Mesenchymal stem cell (in vitro differentiated cells and primary cell): ENCODE measurements at regions not wholly inside any gene's neighbourhood (a gene's known extent, or its start where the extent isn't known, plus 50 kb on each side); places are given as distances from the start of the nearest gene placed in this dataset.

Source experiments
- DNase-seq: peaks from one replicate; pipeline ENCODE4 v3.0.0-alpha.2; 2013
- H2AFZ ChIP-seq: one replicate; pipeline ENCODE4 v1.6.1; 2013; ENCODE audit warnings: low read depth, mild to moderate bottlenecking, control low read depth, inconsistent platforms, low read length, moderate library complexity
- H2AK5ac ChIP-seq: 2 replicates; pipeline ENCODE4 v1.6.1; 2013; ENCODE audit warnings: low read length, moderate library complexity, mild to moderate bottlenecking, inconsistent platforms; ENCODE audit not compliant: severe bottlenecking
- H2BK120ac ChIP-seq: one replicate; pipeline ENCODE4 v1.6.1; 2013; ENCODE audit warnings: low read depth, mild to moderate bottlenecking, inconsistent platforms, low read length, moderate library complexity
- H2BK12ac ChIP-seq, 2 experiments: one replicate each; pipeline ENCODE4 v1.6.1; 2013; ENCODE audit warnings: inconsistent platforms in 2 of 2, low read length in 2 of 2, mild to moderate bottlenecking in 2 of 2, moderate library complexity in 2 of 2, control low read depth in 1 of 2
- H2BK15ac ChIP-seq: one replicate; pipeline ENCODE4 v1.6.1; 2013; ENCODE audit warnings: mild to moderate bottlenecking, low read depth, inconsistent platforms; ENCODE audit not compliant: poor library complexity, severe bottlenecking
- H2BK5ac ChIP-seq: 2 replicates; pipeline ENCODE4 v1.6.1; 2013; ENCODE audit warnings: low read depth, mild to moderate bottlenecking, low read length, control low read depth, inconsistent platforms; ENCODE audit not compliant: poor library complexity, severe bottlenecking
- H3K14ac ChIP-seq, 2 experiments: one replicate each; pipeline ENCODE4 v1.6.1; 2013; ENCODE audit warnings: inconsistent platforms in 2 of 2, low read length in 2 of 2, control low read depth in 1 of 2, mild to moderate bottlenecking in 1 of 2, moderate library complexity in 1 of 2
- H3K18ac ChIP-seq, 2 experiments: one replicate each; pipeline ENCODE4 v1.6.1; 2013; ENCODE audit warnings: inconsistent platforms in 2 of 2, low read length in 2 of 2, control low read depth in 1 of 2, low read depth in 1 of 2, mild to moderate bottlenecking in 1 of 2
- H3K23ac ChIP-seq, 2 experiments: one replicate each; pipeline ENCODE4 v1.6.1; 2013; ENCODE audit warnings: inconsistent platforms in 2 of 2, low read length in 2 of 2, mild to moderate bottlenecking in 2 of 2, moderate library complexity in 2 of 2, control low read depth in 1 of 2
- H3K27ac ChIP-seq: 2 replicates; pipeline ENCODE4 v1.5.1; 2013; ENCODE audit warnings: mild to moderate bottlenecking, moderate library complexity, low read length, control low read depth, inconsistent platforms; ENCODE audit not compliant: poor library complexity, severe bottlenecking
- H3K27me3 ChIP-seq, 2 experiments: 2 replicates each; pipeline versions ENCODE4 v1.6.1 to v1.7.0; 2013; ENCODE audit warnings: low read length in 2 of 2, mild to moderate bottlenecking in 2 of 2, moderate library complexity in 2 of 2, control low read depth in 1 of 2, inconsistent platforms in 1 of 2; ENCODE audit not compliant: control insufficient read depth in 1 of 2, insufficient read depth in 1 of 2
- H3K36me3 ChIP-seq, 2 experiments: 2 replicates each; pipeline versions ENCODE4 v1.6.1 to v1.7.0; 2013; ENCODE audit warnings: low read length in 2 of 2, control low read depth in 1 of 2, inconsistent platforms in 1 of 2, low read depth in 1 of 2, mild to moderate bottlenecking in 1 of 2; ENCODE audit not compliant: insufficient read depth in 2 of 2, control insufficient read depth in 1 of 2
- H3K4ac ChIP-seq, 2 experiments: one replicate each; pipeline ENCODE4 v1.6.1; 2013; ENCODE audit warnings: inconsistent platforms in 2 of 2, low read length in 2 of 2, mild to moderate bottlenecking in 2 of 2, moderate library complexity in 2 of 2, control low read depth in 1 of 2, low read depth in 1 of 2
- H3K4me1 ChIP-seq: 2 replicates; pipeline ENCODE4 v1.6.1; 2013; ENCODE audit warnings: low read depth, low read length, control low read depth; ENCODE audit not compliant: control insufficient read depth, insufficient read depth
- H3K4me2 ChIP-seq: 2 replicates; pipeline ENCODE4 v1.6.1; 2013; ENCODE audit warnings: low read length, mild to moderate bottlenecking, inconsistent platforms; ENCODE audit not compliant: poor library complexity, severe bottlenecking
- H3K4me3 ChIP-seq, 2 experiments: 2 replicates each; pipeline versions ENCODE4 v1.5.1 to v1.7.0; 2013; ENCODE audit warnings: low read length in 2 of 2, mild to moderate bottlenecking in 2 of 2, control low read depth in 1 of 2, low read depth in 1 of 2; ENCODE audit not compliant: insufficient read depth in 1 of 2
- H3K79me1 ChIP-seq: replicated peaks from 2 replicates; pipeline ENCODE4 v1.6.1; 2013; ENCODE audit warnings: mild to moderate bottlenecking, control low read depth, low read length, inconsistent platforms; ENCODE audit not compliant: poor library complexity, severe bottlenecking
- H3K9ac ChIP-seq: 2 replicates; pipeline ENCODE4 v1.7.0; 2013; ENCODE audit warnings: mild to moderate bottlenecking, low read length, moderate library complexity
- H3K9me3 ChIP-seq: 2 replicates; pipeline ENCODE4 v1.7.0; 2013; ENCODE audit warnings: mild to moderate bottlenecking, low read length; ENCODE audit not compliant: control insufficient read depth
- H4K8ac ChIP-seq: one replicate; pipeline ENCODE4 v1.6.1; 2013; ENCODE audit warnings: inconsistent platforms, mild to moderate bottlenecking, low read length, moderate library complexity
- H4K91ac ChIP-seq: one replicate; pipeline ENCODE4 v1.6.1; 2013; ENCODE audit warnings: mild to moderate bottlenecking, low read length, inconsistent platforms
- WGBS: methylation state at CpG from one replicate; pipeline ENCODE4 v1.1.7; 2013; ENCODE audit warnings: mixed read lengths; 5-methylcytosine and 5-hydroxymethylcytosine counted together

- H2BK15ac ChIP-seq = no peak overlapping the region
- WGBS = 72% methylated on average over 4 of the region's 5 CpGs
- H3K36me3 ChIP-seq = no peaks in the 10 kb centered on the region
- no peak overlapping the region for H2AFZ ChIP-seq
- peaks cover 6% of the 10 kb centered on the region for H3K4me1 ChIP-seq
- no peaks in the 10 kb centered on the region for H3K79me1 ChIP-seq
- H3K23ac ChIP-seq = no peak overlapping the region
- no peak overlapping the region for H3K18ac ChIP-seq
- H4K91ac ChIP-seq = no peak overlapping the region
- H3K9ac ChIP-seq = no peak overlapping the region
- no peak overlapping the region for H3K27ac ChIP-seq
- no peak overlapping the region for H4K8ac ChIP-seq
- no peaks in the 10 kb centered on the region for H3K9me3 ChIP-seq
- no peak overlapping the region for H2BK120ac ChIP-seq
- no peak overlapping the region for H3K14ac ChIP-seq
- H3K4ac ChIP-seq = no peak overlapping the region
- no peak overlapping the region for H2BK5ac ChIP-seq
- no peaks in the 10 kb centered on the region for H3K27me3 ChIP-seq
- H2AK5ac ChIP-seq = no peak overlapping the region
- H2BK12ac ChIP-seq = peak overlapping the region in 1 of 2 experiments; percentile 15
- DNase-seq = peak; percentile 46
- H3K4me2 ChIP-seq = no peak overlapping the region
- no peak overlapping the region for H3K4me3 ChIP-seq
Observed at GRCh38 chr14:51593397-51593796, 58.3 kb upstream of the FRMD6 start.

- Histone ChIP-seq H4K91ac (no peak overlapping the region), H3K79me1 (peaks cover 2% of the 10 kb centered on the region), H3K4ac (no peak overlapping the region), H2BK12ac (no peak overlapping the region), H3K18ac (no peak overlapping the region), H3K9ac (no peak overlapping the region), H3K4me2 (no peak overlapping the region), H4K8ac (no peak overlapping the region), H2BK5ac (no peak overlapping the region), H3K36me3 (no peaks in the 10 kb centered on the region), H3K4me1 (peaks cover 6% of the 10 kb centered on the region), H3K27me3 (no peaks in the 10 kb centered on the region), H2BK120ac (no peak overlapping the region), H2AK5ac (no peak overlapping the region), H2BK15ac (no peak overlapping the region), H3K4me3 (no peak overlapping the region), H3K23ac (no peak overlapping the region), H2AFZ (no peak overlapping the region), H3K27ac (peak overlapping the region; percentile 28), H3K14ac (no peak overlapping the region), H3K9me3 (no peaks in the 10 kb centered on the region)
- no peak for DNase-seq
- no CpG with 5 or more reads among the region's 3 CpGs for WGBS
Observed at GRCh38 chr14:51595881-51596455, 55.7 kb upstream of the FRMD6 start.

GRCh38 chr14:51596488-51597117, 55.1 kb upstream of the FRMD6 start:
- H3K36me3 ChIP-seq = no peaks in the 10 kb centered on the region
- H2AK5ac ChIP-seq = no peak overlapping the region
- H3K27ac ChIP-seq = no peak overlapping the region
- H3K4me2 ChIP-seq = no peak overlapping the region
- H3K14ac ChIP-seq = no peak overlapping the region
- peaks cover 2% of the 10 kb centered on the region for H3K79me1 ChIP-seq
- peaks cover 6% of the 10 kb centered on the region for H3K4me1 ChIP-seq
- H3K4me3 ChIP-seq = no peak overlapping the region
- H2BK15ac ChIP-seq = no peak overlapping the region
- no peak overlapping the region for H3K18ac ChIP-seq
- H4K8ac ChIP-seq = no peak overlapping the region
- H3K9me3 ChIP-seq = no peaks in the 10 kb centered on the region
- H2AFZ ChIP-seq = no peak overlapping the region
- DNase-seq = no peak
- peak overlapping the region in 1 of 2 experiments; percentile 45 for H2BK12ac ChIP-seq
- H3K23ac ChIP-seq = no peak overlapping the region
- no peak overlapping the region for H2BK5ac ChIP-seq
- no peak overlapping the region for H2BK120ac ChIP-seq
- H4K91ac ChIP-seq = no peak overlapping the region
- H3K27me3 ChIP-seq = no peaks in the 10 kb centered on the region
- WGBS = 95% methylated on average over 5 of the region's 6 CpGs
- no peak overlapping the region for H3K9ac ChIP-seq
- H3K4ac ChIP-seq = no peak overlapping the region

GRCh38 chr14:51597261-51598001, 54.3 kb upstream of the FRMD6 start:
- H2BK120ac ChIP-seq = no peak overlapping the region
- H2BK5ac ChIP-seq = peak overlapping the region; percentile 33
- peak overlapping the region; percentile 57 to 84 for H3K18ac ChIP-seq
- peak overlapping the region; percentile 89 for H4K8ac ChIP-seq
- peak overlapping the region; percentile 86 for H2AK5ac ChIP-seq
- 48% methylated on average over 6 of the region's 7 CpGs for WGBS
- peak overlapping the region; percentile 36 for H3K27ac ChIP-seq
- H3K79me1 ChIP-seq = peaks cover 2% of the 10 kb centered on the region
- no peak overlapping the region for H3K23ac ChIP-seq
- no peak overlapping the region for H3K4me3 ChIP-seq
- peaks cover 6% of the 10 kb centered on the region for H3K4me1 ChIP-seq
- peak overlapping the region; percentile 18 for H2AFZ ChIP-seq
- peak overlapping the region; percentile 41 to 95 for H2BK12ac ChIP-seq
- H3K9ac ChIP-seq = no peak overlapping the region
- DNase-seq = peak; percentile 75
- no peaks in the 10 kb centered on the region for H3K9me3 ChIP-seq
- no peaks in the 10 kb centered on the region for H3K36me3 ChIP-seq
- no peak overlapping the region for H3K14ac ChIP-seq
- H3K4ac ChIP-seq = peak overlapping the region; percentile 21 to 24
- H2BK15ac ChIP-seq = peak overlapping the region; percentile 54
- peak overlapping the region; percentile 63 for H4K91ac ChIP-seq
- H3K27me3 ChIP-seq = no peaks in the 10 kb centered on the region
- no peak overlapping the region for H3K4me2 ChIP-seq
